IPS DF 19.7 (cell line): ENCODE measurements at regions not wholly inside any gene's neighbourhood (a gene's known extent, or its start where the extent isn't known, plus 50 kb on each side); places are given as distances from the start of the nearest gene placed in this dataset.
"Not testable (repeated sequence)": the region's sequence is repeated elsewhere in the genome, so short reads cannot be mapped to it uniquely, and the experiment has no call there.

Source experiments
- DNase-seq: peaks from one replicate; pipeline ENCODE4 v3.0.0-alpha.2; 2013; ENCODE audit warnings: low read depth, low spot score

GRCh38 chr10:124217031-124217430, 123.6 kb upstream of the CHST15 start:
- DNase-seq: no peak

DNA sequence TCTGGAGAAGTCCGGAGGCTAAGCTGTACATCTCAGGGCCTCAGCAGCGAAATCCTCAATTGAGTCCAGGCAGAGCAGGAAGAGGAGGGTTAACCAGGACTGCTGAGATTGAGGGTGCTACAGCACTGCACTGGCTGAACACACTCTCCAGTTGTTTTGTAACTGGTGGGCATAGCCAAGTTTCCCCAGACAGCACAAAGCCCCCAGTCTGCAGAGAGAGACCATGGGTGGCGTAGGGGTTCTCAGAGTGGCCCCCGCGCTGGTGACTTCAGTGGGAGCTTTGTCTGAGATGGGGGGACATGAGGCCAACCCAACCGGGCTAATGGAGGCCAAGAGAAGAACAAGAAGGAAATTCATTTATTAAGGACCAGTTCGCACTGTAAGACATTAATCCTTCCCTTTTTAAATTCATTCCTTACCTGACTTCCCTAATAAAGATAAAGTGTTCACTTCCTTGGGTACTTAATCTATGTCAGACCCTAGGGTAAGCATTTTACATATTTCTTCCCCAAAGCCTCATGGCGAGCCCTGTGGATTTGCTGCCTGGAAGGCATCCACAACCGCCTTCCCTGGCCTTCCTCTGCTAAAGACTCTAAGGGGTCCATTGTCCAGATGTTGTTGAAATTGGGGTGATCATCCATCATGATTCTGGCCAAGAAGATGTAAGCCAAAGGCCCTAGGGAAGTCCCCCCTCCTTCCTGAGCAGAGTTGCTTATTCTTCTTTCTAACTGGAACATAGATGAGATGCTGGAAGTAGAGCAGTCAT, 121.4 kb upstream of the CHST15 start:
- no peak for DNase-seq

DNA sequence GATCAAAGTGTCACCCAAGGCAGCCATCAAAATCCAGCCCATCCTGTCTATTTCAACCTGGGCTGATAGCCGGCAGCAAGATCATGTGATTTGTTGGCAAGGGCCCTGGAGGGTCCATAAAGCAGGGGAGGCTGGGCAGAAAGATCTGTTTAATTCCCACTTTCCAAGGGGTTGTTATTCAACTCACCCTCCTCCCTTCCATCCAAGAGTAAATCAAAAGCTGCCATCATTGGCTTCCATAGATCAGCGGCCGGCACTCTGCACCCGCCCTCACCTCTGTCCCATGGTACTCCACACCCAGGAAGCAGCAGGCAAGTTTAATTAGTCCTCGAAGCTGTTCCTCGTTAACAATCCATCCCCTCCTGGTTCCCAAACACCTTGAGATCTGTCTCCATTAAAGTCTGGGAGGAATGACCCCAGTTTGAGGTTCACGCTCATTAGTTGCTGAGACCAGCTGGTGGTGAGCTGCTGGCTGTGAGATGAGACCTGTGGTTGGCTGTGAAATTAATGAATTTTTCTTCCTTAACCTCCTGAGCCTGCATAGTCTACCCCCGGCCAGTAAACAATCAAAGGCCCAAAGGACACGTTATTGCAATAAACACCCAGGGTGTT, 120.6 kb upstream of the CHST15 start:
- no peak for DNase-seq

DNA sequence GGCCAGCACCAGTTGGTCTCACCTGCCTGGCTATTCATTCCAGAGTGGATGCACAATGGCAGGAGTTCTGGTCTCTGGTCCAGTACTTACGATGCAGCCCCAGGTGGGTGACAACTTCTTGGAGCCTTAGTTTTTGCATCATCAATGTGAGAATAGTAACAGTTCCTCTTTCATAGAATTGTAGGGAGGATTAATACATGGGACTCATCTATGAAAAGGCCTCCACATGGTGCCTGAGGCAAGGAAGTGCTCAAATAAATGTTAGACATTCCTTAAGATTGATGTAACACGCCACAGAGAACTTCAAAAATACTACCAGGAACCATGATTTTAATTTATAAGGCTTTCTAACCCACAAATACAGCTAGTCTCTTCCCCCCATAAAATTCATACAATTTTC, 120.1 kb upstream of the CHST15 start:
- DNase-seq: no peak

- DNase-seq: no peak
Observed at GRCh38 chr10:124212702-124213101, 119.3 kb upstream of the CHST15 start.

- DNase-seq: no peak
Observed at GRCh38 chr10:124211921-124212320, 118.5 kb upstream of the CHST15 start.

GRCh38 chr10:124210263-124210662, 116.9 kb upstream of the CHST15 start:
- DNase-seq: no peak

- no peak for DNase-seq
Observed at GRCh38 chr10:124207391-124207790, 114.0 kb upstream of the CHST15 start.

DNA sequence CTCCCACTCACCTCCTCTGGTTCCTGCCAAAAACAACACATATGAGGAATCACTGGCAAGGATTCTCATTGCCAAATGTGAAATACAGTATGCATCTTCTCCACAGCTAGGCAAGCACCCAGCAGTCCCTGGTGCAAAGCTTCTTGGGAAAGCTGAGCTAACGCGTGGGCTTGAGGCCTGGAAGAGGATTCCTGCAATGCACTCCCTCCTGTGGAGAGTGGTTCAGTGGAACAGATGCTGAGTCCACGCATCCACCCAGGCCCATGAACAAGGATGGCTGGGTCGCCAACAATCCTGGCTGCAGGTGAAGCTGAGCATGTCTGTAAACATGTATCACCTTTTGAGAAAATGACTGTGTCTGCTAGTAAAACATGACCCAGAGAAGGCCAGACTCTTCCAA, 113.2 kb upstream of the CHST15 start:
- DNase-seq: no peak

DNA sequence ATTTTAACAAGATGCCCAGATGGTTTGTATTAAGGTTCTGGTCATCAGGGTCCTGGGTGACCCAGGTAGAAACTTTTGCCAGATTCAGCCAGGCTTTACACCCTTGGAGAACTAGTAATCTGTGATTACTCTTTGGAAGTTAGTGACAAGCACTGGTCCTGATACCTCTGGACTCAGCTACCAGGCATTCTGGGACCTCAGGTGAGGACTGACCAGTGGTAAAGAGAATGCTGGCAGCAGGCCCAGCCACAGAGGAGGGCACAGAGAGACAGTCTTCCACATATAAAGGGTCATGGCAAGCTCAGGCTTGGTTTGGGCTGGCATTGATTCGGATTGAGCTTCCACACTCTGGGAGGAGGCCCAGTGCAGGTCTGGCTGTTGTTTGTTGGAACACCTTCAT, 112.0 kb upstream of the CHST15 start:
- DNase-seq: no peak

DNA sequence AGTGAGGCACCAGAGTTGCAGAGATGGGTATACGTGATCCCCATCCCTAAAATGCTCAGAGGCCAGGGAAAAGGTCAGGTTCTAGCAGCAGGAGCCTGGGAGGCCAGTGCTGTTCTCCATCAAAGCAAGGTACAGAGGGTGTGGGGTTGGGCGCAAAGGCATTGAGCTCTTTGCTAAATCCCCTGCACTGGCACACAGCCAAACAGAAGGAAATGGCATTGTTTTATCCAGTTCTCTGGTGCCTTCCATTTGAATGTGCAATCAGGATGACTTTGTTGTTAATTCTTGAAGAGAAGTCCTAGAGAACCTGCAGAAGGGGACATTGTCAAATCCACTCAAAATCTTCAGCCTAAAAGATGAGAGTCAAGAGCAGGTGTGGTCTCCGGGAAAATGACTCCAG, 111.3 kb upstream of the CHST15 start:
- DNase-seq: no peak

GRCh38 chr10:124200011-124200410, 106.6 kb upstream of the CHST15 start:
- no peak for DNase-seq

GRCh38 chr10:124198871-124199270, 105.5 kb upstream of the CHST15 start:
- no peak for DNase-seq

- no peak for DNase-seq
Observed at GRCh38 chr10:124198125-124198501, 104.7 kb upstream of the CHST15 start.

DNA sequence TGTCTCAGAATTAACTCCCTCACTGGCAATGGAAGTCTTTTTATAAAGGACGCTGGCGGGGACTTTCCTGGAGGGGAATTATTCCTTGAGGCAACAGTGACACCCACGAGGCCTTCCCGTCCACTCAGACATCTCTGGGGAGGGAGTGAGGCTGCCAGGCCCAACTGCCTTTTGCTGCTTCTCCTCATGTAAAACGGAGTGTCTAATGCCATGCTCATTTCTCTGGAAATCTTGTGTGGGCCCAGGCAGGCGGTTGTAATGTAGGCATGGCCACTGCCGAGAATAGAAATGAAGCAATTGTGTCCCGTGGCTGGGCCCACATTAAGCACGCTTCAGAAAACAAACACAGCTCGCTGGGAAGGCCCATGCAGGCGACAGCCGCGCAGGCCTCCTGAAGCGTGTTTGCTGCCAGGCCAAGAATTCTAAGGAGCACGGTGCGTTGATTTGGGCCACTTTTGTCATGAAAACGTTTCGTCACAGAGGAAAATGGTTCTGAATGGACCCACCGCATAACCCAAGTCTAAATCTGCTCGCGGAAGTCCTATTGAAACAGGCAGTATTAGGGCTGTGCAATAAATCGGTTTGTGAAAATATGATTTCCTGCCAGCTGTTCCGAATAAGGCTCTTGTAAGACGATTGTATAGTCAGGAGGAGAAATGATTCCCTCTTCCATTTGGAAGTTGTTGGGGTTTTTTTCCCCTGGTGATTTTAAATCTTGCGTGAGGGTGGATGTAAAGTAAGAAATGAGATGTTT, 104.2 kb upstream of the CHST15 start:
- no peak for DNase-seq

DNA sequence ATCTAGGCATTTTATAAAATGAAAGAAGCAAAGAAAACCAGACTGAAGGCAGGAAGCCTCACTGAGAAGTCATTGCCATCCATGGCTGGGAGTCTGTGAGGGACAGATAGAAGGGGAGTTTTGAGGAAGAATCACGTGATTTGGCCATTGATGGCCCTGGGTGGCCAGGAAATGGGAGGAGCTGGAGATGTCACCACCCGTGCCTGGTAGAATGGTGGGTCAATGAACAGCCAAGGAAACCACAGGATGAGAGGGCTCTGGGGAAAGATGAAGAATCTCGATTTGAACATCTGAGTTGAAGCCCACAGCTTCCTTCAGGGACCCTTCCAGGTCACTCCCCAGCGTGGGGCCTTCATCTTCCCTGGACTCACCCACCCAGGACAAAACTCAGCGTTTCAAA, 103.3 kb upstream of the CHST15 start:
- no peak for DNase-seq

DNA sequence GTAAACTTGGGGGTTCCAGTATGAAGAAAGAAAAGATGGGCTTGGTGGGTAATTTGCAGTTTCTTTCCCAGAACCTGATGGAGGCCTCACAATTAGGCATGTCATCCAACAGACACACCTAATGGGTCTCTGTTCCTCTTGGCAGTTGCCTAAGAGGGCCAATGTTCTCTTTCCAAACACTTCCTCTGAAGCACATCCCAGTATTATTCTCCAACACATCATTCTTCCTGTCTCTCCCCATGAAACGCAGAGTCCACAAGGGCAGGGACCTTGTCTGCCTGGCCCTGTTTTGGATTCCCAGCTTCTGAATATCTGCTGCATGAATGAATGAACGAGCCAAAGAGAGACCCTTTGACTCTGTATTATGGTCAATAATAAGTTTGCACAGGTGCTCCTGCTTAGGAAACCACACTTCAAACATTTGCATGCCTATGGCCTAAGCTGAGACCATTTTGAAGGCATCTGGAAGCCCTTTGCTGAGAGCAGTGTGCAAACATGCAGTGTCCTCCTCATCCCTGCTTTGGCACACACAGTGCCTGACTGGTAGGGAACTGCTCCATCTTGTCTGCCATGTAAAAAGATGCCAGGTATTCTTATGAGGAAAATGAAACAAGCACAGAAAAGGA, 100.9 kb upstream of the CHST15 start:
- no peak for DNase-seq

DNA sequence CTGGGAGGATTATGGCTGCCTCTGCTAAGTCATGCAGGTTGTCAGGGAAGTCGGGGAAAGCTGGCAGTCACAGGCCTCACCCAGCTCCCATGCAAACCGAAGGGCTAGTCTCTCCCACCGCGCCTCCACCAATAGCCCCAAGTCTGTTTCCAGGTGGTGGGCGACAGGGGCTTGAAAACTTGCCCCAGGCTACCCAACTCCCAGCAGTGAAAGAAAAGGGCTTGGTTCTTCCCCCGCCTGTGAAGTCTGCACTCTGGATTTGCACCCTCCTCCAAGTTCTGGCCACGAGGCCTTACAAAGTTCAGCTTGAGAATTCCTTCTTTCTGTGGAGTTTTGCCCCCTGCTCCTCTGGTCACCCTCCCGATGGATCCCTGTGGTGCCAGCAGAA, 99.9 kb upstream of the CHST15 start:
- no peak for DNase-seq

GRCh38 chr10:124192664-124193308, 99.4 kb upstream of the CHST15 start:
- DNase-seq: not testable (repeated sequence)

DNA sequence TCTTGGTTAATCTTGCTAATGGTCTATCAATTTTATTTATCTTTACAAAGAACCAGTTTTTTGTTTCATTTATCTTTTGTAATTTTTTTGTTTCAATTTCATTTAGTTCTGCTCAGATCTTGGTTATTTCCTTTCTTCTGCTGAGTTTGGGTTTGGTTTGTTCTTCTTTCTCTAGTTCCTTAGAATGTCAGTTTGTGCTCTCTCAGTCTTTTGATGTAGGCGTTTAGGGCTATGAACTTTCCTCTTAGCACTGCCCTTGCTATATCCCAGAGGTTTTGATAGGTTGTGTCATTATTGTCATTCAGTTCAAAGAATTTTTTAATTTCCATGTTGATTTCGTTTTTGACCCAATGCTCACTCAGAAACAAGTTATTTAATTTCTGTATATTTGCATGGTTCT, 97.1 kb upstream of the CHST15 start:
- not testable (repeated sequence) for DNase-seq

DNA sequence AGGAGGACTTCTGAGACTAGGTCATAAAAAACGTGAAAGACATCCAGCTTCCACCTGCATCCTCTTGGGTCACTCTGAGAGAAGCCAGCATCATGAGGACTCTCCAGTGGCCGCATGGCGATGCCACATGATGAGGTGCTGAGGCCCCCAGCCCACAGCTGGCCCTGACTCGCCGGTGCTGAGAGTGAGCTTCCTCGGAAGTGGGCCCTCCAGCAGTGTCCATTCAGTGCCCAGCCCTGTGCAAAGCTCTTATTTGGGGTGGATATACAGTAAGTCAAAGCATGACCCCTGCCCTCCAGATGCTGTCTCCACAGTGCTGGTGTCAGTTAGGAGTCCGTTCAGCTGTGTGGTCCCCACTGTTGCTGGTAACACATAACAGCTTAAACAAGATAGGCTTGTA, 93.6 kb upstream of the CHST15 start:
- no peak for DNase-seq

GRCh38 chr10:124185084-124185483, 91.7 kb upstream of the CHST15 start:
- DNase-seq: no peak
